ENCODE measurements at regions not wholly inside any gene's neighbourhood (a gene's known extent, or its start where the extent isn't known, plus 50 kb on each side); places are given as distances from the start of the nearest gene placed in this dataset.

GRCh38 chr6:154606860-154607259 lies 96.4 kb upstream of the CNKSR3 start:
- Histone ChIP-seq H3K27ac (ENCODE audit: low read depth in 1 of 2, low read length in 2 of 2) (no peak overlapping the region), H3K4me1 (ENCODE audit: control insufficient read depth in 1 of 2, insufficient read depth in 2 of 2, low read length in 2 of 2) (peaks cover 0 to 4% of the 10 kb centered on the region in 2 donors), H4K20me1 (ENCODE audit: insufficient read depth, low read length) (no peaks in the 10 kb centered on the region), H3K9ac (ENCODE audit: insufficient read depth, low read length, poor library complexity, severe bottlenecking) (no peak overlapping the region), H3K4me3 (replicated peaks in 1 of 3; ENCODE audit: low read depth in 2 of 3, low read length in 3 of 3) (no peak overlapping the region), H3K9me3 (replicated peaks in 1 of 2; ENCODE audit: control insufficient read depth in 1 of 2, insufficient read depth in 1 of 2, low read length in 2 of 2) (no peaks in the 10 kb centered on the region), H3K36me3 (replicated peaks in 1 of 2; ENCODE audit: control insufficient read depth in 1 of 2, insufficient read depth in 2 of 2, low read length in 2 of 2) (no peaks in the 10 kb centered on the region), H3K27me3 (ENCODE audit: control insufficient read depth in 2 of 2, insufficient read depth in 2 of 2, low read length in 2 of 2) (no peaks in the 10 kb centered on the region), H3K79me2 (ENCODE audit: insufficient read depth, low read length) (no peaks in the 10 kb centered on the region), H2AFZ (ENCODE audit: insufficient read depth, low read depth, low read length, poor library complexity, severe bottlenecking) (no peak overlapping the region), H3K4me2 (replicated peaks; ENCODE audit: extremely low read depth, low read length, poor library complexity, severe bottlenecking) (no peak overlapping the region)
- Mint-ChIP-seq H3K4me1 (peaks cover 9% of the 10 kb centered on the region), H3K27ac (no peak overlapping the region), H3K4me3 (no peak overlapping the region), H3K9me3 (peaks cover 0 to 3% (median 0%) of the 10 kb centered on the region in 7 donors), H3K27me3 (ENCODE audit: low read depth in 3 of 3) (peaks cover 2 to 5% (median 3%) of the 10 kb centered on the region in 3 donors), H3K36me3 (no peaks in the 10 kb centered on the region)
- TF ChIP-seq CTCF (IDR thresholded peaks at IDR 0.05): no peak
- WGBS (ENCODE audit: insufficient coverage): 100% methylated on average over 1 of the region's 2 CpGs
- DNase-seq: no peak
- intact Hi-C loops (cut with micrococcal nuclease): no loop called here

GRCh38 chr6:154611241-154611640 lies 100.8 kb upstream of the CNKSR3 start:
- intact Hi-C loops (cut with micrococcal nuclease): no loop called here
- Histone ChIP-seq H3K4me3 (replicated peaks in 1 of 3; ENCODE audit: low read depth in 2 of 3, low read length in 3 of 3) (no peak overlapping the region), H3K9ac (ENCODE audit: insufficient read depth, low read length, poor library complexity, severe bottlenecking) (no peak overlapping the region), H3K36me3 (replicated peaks in 1 of 2; ENCODE audit: control insufficient read depth in 1 of 2, insufficient read depth in 2 of 2, low read length in 2 of 2) (no peaks in the 10 kb centered on the region), H4K20me1 (ENCODE audit: insufficient read depth, low read length) (no peaks in the 10 kb centered on the region), H3K27ac (ENCODE audit: low read depth in 1 of 2, low read length in 2 of 2) (no peak overlapping the region), H3K4me2 (replicated peaks; ENCODE audit: extremely low read depth, low read length, poor library complexity, severe bottlenecking) (no peak overlapping the region), H3K27me3 (ENCODE audit: control insufficient read depth in 2 of 2, insufficient read depth in 2 of 2, low read length in 2 of 2) (no peaks in the 10 kb centered on the region), H3K79me2 (ENCODE audit: insufficient read depth, low read length) (no peaks in the 10 kb centered on the region), H3K9me3 (replicated peaks in 1 of 2; ENCODE audit: control insufficient read depth in 1 of 2, insufficient read depth in 1 of 2, low read length in 2 of 2) (no peaks in the 10 kb centered on the region), H3K4me1 (ENCODE audit: control insufficient read depth in 1 of 2, insufficient read depth in 2 of 2, low read length in 2 of 2) (no peaks in the 10 kb centered on the region), H2AFZ (ENCODE audit: insufficient read depth, low read depth, low read length, poor library complexity, severe bottlenecking) (no peak overlapping the region)
- DNase-seq: no peak
- no peaks in the 10 kb centered on the region for H3K4me1 Mint-ChIP-seq
- no peak overlapping the region for H3K27ac Mint-ChIP-seq
- peaks cover 0 to 3% (median 0%) of the 10 kb centered on the region in 7 donors for H3K9me3 Mint-ChIP-seq
- no CpG with 5 or more reads among the region's 3 CpGs for WGBS (ENCODE audit: insufficient coverage)
- no peak overlapping the region for H3K4me3 Mint-ChIP-seq
- H3K27me3 Mint-ChIP-seq (ENCODE audit: low read depth in 3 of 3): peaks cover 0 to 2% (median 2%) of the 10 kb centered on the region in 3 donors
- no peak for TF ChIP-seq CTCF (IDR thresholded peaks at IDR 0.05)
- H3K36me3 Mint-ChIP-seq: no peaks in the 10 kb centered on the region
